Heart right ventricle (tissue), 16 donors: ENCODE measurements at regions not wholly inside any gene's neighbourhood (a gene's known extent, or its start where the extent isn't known, plus 50 kb on each side); places are given as distances from the start of the nearest gene placed in this dataset.

ENCODE experiments used
- ATAC-seq, 8 donors: fragments of 200-7000 bp; cut with Tn5 transposase; one replicate each; pipeline ENCODE4 v1.9.1; 2020; ENCODE audit warnings: mild to moderate bottlenecking in 8 of 8, moderate library complexity in 8 of 8, moderate number of reproducible peaks in 1 of 8
- DNase-seq, 2 donors: peaks; one replicate each; pipeline ENCODE4 v3.0.0-alpha.2; 2020
- H3K27ac ChIP-seq, 10 donors: fragments of 200-600 bp; sonication (generic) in 2 of 10; one replicate each; pipeline versions ENCODE4 v1.5.0 to v1.8.0; 2020 to 2022; ENCODE audit warnings: mild to moderate bottlenecking in 3 of 10
- H3K27me3 ChIP-seq, 7 donors: fragments of 200-600 bp; one replicate each; pipeline ENCODE4 v1.8.0; 2021 to 2022; ENCODE audit warnings: mild to moderate bottlenecking in 2 of 7
- H3K36me3 ChIP-seq, 9 donors: fragments of 200-600 bp; sonication (generic) in 1 of 9; one replicate each; pipeline versions ENCODE4 v1.5.0 to v1.8.0; 2020 to 2022; ENCODE audit warnings: mild to moderate bottlenecking in 2 of 9
- H3K4me1 ChIP-seq, 9 donors: fragments of 200-600 bp; sonication (generic) in 1 of 9; one replicate each; pipeline versions ENCODE4 v1.5.0 to v1.8.0; 2020 to 2022; ENCODE audit warnings: mild to moderate bottlenecking in 4 of 9
- H3K4me3 ChIP-seq, 10 donors: fragments of 200-600 bp; sonication (generic) in 2 of 10; one replicate each; pipeline versions ENCODE4 v1.5.0 to v1.8.0; 2020 to 2022; ENCODE audit warnings: mild to moderate bottlenecking in 7 of 10, moderate library complexity in 2 of 10
- H3K9me3 ChIP-seq, 11 donors: fragments of 200-600 bp in 10 of 11; sonication (generic) in 2 of 11; one replicate each; pipeline versions ENCODE4 v1.5.0 to v1.8.0; 2013 to 2022; ENCODE audit warnings: mild to moderate bottlenecking in 2 of 11, control low read depth in 1 of 11, moderate library complexity in 1 of 11
- WGBS, 2 donors: extraction: QIAGEN DNeasy Blood & Tissue Kit; methylation state at CpG; one replicate each; pipeline ENCODE4 v1.1.7; 2013; ENCODE audit warnings: inconsistent platforms in 1 of 2; 5-methylcytosine and 5-hydroxymethylcytosine counted together
- intact Hi-C, 10 donors: fragments of 100-400 bp; cut with DNase I; formaldehyde crosslinking; loops; one replicate each; pipeline versions ENCODE4 v1.11.1 to v1.14.2; 2022
- TF ChIP-seq, protein P1 (sequence below), 9 donors: fragments of 200-600 bp; sonication (generic) in 2 of 9; IDR thresholded peaks; one replicate each; pipeline versions ENCODE4 v1.5.0 to v1.8.0; 2021 to 2022; ENCODE audit warnings: antibody characterized with exemption in 9 of 9, mild to moderate bottlenecking in 5 of 9, moderate library complexity in 1 of 9
- donor health status: Arrhythmogenic right ventricular cardiomyopathy.
- donor health status: ischemic (EF 13 %, LVEDD 7.1; RV severe dilation, severe dysfunction).
- donor health status: healthy with polysubstance abuse.
- donor health status: DM: no; HTN: yes; CAD: no.
- donor health status: DM: no; HTN: no; CAD: no.
- donor health status: ischemic (EF 25% LVEDD 6.9; RV normal size, moderate dysfunction).
- donor health status: ischemic (EF 25% LVEDD 5.7; RV mildly dilated, moderate dysfunction).
- donor health status: healthy.
- donor health status: DM: yes; HTN: yes; CAD: no.
- donor health status: Ischemic cardiomyopathy.
- donor health status: ischemic (EF 35%, LVEDD 5.7; RV mildly dilated, moderate dysfunction).
- donor health status: nonischemic (EF 11% LVEDD 7.7; RV severe dilation, severe dysfunction).
- donor health status: DM: yes; HTN: yes; CAD: no.
- donor health status: PGD.
- donor health status: ischemic (EF 29% LVEDD 5.4; RV normal size, mild dysfunction).
- donor health status: nonischemic (EF 23%, LVEDD 6.1; RV moderate dilation, normal function).

DNA sequence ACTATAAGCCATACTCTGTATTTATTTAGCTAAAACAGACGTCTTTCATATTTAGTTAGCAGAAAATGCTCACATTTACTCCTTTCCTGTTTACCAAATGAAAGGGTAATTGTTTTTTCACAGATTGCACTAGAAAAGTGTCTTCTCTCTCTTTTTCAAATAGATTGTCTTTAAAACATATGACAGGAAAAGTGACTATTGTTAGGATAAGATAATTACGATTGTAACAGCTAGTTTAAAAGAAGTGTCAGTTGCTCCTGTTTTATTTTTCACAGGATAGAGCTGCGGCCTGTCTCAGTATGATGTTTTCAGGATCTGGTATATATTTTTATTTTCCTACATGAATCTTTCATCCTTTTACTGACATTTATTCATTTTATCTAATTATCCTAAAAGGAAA is 353.5 kb downstream of the FBXO8 start:
- H3K4me1 ChIP-seq, result no peaks in the 10 kb centered on the region
- intact Hi-C loops, result loop anchor here in 1 of 10 donors (10.0 kb wide), 1 partner anchor 395 kb away; the partner anchor contains the start of gene HAND2
- no peak overlapping the region for H3K27ac ChIP-seq
- H3K4me3 ChIP-seq, result no peak overlapping the region
- TF ChIP-seq, protein P1, sequence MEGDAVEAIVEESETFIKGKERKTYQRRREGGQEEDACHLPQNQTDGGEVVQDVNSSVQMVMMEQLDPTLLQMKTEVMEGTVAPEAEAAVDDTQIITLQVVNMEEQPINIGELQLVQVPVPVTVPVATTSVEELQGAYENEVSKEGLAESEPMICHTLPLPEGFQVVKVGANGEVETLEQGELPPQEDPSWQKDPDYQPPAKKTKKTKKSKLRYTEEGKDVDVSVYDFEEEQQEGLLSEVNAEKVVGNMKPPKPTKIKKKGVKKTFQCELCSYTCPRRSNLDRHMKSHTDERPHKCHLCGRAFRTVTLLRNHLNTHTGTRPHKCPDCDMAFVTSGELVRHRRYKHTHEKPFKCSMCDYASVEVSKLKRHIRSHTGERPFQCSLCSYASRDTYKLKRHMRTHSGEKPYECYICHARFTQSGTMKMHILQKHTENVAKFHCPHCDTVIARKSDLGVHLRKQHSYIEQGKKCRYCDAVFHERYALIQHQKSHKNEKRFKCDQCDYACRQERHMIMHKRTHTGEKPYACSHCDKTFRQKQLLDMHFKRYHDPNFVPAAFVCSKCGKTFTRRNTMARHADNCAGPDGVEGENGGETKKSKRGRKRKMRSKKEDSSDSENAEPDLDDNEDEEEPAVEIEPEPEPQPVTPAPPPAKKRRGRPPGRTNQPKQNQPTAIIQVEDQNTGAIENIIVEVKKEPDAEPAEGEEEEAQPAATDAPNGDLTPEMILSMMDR (IDR thresholded peaks at IDR 0.05), result no peak
- no peaks in the 10 kb centered on the region for H3K36me3 ChIP-seq
- 68 to 75% methylated on average over 3 of the region's 3 CpGs for WGBS, 2 donors
- no peaks in the 10 kb centered on the region for H3K27me3 ChIP-seq
- no peaks in the 10 kb centered on the region for H3K9me3 ChIP-seq
- DNase-seq (no peak), ATAC-seq (no peak)

DNA sequence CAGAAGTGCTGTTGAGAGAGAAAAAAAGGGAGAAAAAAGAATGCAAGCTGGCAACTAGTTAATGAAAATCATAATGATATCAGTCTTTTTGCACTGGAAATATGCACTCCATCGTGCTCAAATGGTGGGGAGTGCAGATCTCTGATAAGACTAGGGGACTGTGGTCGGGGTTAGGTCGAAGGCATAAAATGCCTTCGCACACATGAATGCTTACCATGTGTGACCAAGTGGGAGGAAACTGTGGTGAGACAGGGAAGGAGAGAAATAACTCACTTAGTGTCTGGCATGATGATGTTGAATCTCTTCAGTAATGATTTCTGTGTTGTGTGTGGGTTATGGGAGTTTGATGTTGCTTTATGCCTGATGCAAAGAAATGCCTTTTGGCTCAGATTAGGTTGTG is 358.9 kb downstream of the FBXO8 start:
- Histone ChIP-seq H3K27me3 (peaks cover 0 to 5% (median 0%) of the 10 kb centered on the region in 7 donors), H3K36me3 (no peaks in the 10 kb centered on the region), H3K9me3 (no peaks in the 10 kb centered on the region), H3K4me3 (no peak overlapping the region), H3K4me1 (no peaks in the 10 kb centered on the region), H3K27ac (no peak overlapping the region)
- no peak for DNase-seq
- TF ChIP-seq, protein P1 (IDR thresholded peaks at IDR 0.05), result no peak
- 43 to 52% methylated on average over 4 of the region's 4 CpGs for WGBS, 2 donors
- no peak for ATAC-seq
- intact Hi-C loops, result no loop called here

DNA sequence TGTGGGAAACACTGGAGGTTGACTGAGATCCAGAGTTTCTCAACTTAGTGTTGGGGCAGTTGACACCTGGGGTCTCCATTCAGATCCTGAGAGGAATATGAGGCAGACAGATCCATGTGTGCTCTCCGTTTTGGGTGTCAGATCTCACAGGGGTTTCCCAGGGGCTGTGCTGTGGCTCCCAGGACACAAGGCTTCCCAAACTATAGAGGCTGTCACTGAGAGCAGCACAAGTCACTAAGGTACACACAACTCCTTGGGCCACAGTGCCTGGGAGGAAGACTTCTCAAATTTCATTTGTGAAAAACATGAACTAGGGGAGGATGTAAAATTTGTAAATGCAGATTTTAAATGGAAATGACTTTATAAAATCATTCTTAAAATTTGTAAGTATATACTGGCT is 363.6 kb downstream of the FBXO8 start:
- Histone ChIP-seq H3K4me1 (peaks cover 0 to 8% (median 0%) of the 10 kb centered on the region in 9 donors), H3K36me3 (no peaks in the 10 kb centered on the region), H3K27ac (no peak overlapping the region), H3K9me3 (no peaks in the 10 kb centered on the region), H3K4me3 (no peak overlapping the region), H3K27me3 (peaks cover 0 to 5% (median 0%) of the 10 kb centered on the region in 7 donors)
- DNase-seq, result no peak
- ATAC-seq, result no peak
- 46 to 67% methylated on average over 1 of the region's 1 CpG for WGBS, 2 donors
- TF ChIP-seq, protein P1 (IDR thresholded peaks at IDR 0.05), result no peak
- intact Hi-C loops, result no loop called here

DNA sequence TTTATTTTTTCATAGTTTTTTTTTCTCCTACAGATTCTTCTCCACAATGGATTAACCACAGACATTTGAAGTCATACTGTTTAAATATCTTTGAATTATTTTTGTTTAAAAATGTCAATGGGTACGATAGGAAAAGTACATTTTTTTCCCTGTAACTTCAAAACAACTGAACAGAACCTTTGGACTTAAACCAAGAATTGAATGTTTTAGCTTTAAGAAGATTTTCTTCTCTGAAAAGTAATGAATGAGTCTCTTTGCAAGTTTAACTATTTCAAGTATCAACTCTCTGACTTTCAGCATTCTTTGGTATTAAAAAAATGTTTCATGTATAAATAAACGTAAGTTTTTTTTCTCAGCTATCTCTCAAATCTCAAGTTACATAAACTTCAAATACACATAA is 364.3 kb downstream of the FBXO8 start:
- WGBS, 2 donors, result 63 to 71% methylated on average over 2 of the region's 2 CpGs
- DNase-seq, result no peak
- no peaks in the 10 kb centered on the region for H3K36me3 ChIP-seq
- TF ChIP-seq, protein P1 (IDR thresholded peaks at IDR 0.05), result no peak
- no peaks in the 10 kb centered on the region for H3K27me3 ChIP-seq
- ATAC-seq, result no peak
- H3K9me3 ChIP-seq, result no peaks in the 10 kb centered on the region
- H3K4me3 ChIP-seq, result no peak overlapping the region
- intact Hi-C loops, result no loop called here
- peaks cover 0 to 8% (median 0%) of the 10 kb centered on the region in 9 donors for H3K4me1 ChIP-seq
- no peak overlapping the region for H3K27ac ChIP-seq
